AG09309 (cell line): ENCODE measurements at regions not wholly inside any gene's neighbourhood (a gene's known extent, or its start where the extent isn't known, plus 50 kb on each side); places are given as distances from the start of the nearest gene placed in this dataset.

ENCODE experiments used
- DNase-seq: peaks from one replicate; pipeline ENCODE4 v3.0.0-alpha.2; 2010; ENCODE audit warnings: low read depth
- H3K4me3 ChIP-seq: 2 replicates; pipeline ENCODE4 v1.5.1; 2011; ENCODE audit warnings: mild to moderate bottlenecking, low read depth, low read length, moderate library complexity; ENCODE audit not compliant: control insufficient read depth
- TF ChIP-seq, protein P1 (sequence below): IDR thresholded peaks from 2 replicates; pipeline ENCODE4 v1.5.1; 2011; ENCODE audit warnings: mild to moderate bottlenecking, low read depth, low read length, inconsistent platforms; ENCODE audit not compliant: insufficient read depth, control insufficient read depth; ENCODE audit errors: missing control alignments

DNA sequence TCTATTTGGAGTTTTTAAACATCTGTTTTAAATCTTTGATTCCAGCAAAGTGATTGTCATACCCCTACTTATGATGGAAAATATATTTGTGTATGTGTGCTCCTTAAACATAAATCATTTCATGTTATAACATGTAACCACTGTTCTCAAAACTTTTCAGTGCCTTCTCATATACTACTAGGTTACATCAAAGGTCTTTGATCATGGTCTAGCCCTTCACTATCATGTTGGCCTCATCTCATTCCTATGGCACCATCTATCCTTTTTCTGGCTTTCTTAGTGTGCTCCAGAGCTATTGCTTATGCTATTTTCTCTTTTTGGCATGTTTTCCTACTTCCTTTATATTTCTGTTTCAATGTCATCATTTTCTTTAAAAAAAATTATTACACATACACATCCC is 367.9 kb upstream of the SLC39A10 start:
- DNase-seq = no peak
- H3K4me3 ChIP-seq = no peak overlapping the region
- TF ChIP-seq, protein P1, sequence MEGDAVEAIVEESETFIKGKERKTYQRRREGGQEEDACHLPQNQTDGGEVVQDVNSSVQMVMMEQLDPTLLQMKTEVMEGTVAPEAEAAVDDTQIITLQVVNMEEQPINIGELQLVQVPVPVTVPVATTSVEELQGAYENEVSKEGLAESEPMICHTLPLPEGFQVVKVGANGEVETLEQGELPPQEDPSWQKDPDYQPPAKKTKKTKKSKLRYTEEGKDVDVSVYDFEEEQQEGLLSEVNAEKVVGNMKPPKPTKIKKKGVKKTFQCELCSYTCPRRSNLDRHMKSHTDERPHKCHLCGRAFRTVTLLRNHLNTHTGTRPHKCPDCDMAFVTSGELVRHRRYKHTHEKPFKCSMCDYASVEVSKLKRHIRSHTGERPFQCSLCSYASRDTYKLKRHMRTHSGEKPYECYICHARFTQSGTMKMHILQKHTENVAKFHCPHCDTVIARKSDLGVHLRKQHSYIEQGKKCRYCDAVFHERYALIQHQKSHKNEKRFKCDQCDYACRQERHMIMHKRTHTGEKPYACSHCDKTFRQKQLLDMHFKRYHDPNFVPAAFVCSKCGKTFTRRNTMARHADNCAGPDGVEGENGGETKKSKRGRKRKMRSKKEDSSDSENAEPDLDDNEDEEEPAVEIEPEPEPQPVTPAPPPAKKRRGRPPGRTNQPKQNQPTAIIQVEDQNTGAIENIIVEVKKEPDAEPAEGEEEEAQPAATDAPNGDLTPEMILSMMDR = no peak

DNA sequence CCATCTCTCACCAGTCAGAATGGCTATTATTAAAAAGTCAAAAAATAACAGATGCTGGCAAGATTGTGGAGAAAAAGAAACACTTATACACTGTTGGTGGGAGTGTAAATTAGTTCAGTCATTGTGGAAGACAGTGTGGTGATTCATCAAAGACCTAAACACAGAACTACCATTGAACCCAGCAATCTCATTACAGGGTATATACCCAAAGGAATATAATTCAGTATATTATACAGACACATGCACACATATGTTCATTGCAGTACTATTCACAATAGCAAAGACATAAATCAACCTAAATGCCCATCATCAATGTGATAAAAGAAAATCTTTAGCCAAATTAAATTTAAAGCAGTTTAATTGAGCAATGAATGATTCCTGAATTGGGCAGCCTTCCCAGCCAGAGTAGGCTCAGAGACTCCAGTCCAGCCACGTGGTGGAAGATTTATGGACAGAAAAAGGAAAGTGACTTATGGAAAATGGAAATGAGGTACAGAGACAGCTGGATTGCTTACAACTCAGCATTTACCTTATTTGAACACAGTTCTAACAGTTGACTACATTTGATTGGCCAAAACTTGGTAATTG is 377.1 kb upstream of the SLC39A10 start:
- no peak overlapping the region for H3K4me3 ChIP-seq
- DNase-seq = no peak
- TF ChIP-seq, protein P1 = no peak

DNA sequence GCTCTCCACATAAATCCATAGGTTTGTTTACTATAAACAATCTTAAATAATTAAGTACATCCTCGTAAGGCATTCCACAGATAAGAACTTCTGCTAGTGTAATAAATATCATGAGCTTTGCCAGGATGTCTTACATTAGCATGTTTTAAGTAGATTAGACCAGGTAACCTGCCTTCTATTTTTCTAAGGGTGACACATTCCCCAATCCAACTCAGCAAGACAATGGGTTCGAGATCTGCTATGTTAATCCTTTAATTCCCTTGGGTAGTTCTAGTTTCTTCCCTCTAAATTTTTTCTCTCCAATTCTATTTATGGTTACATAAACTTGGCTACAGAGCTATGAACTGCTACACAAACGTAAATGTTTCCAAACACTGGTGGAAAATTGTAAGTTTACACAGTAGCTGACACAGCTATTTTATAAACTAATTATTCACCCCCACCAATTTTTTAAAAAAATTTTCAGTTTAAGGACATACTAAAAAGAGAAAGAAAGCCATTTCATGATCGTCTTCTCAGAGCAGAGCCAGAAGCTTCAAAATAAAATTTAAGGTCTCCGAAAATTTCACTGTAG is 386.5 kb upstream of the SLC39A10 start:
- TF ChIP-seq, protein P1 = no peak
- H3K4me3 ChIP-seq = no peak overlapping the region
- DNase-seq = no peak

DNA sequence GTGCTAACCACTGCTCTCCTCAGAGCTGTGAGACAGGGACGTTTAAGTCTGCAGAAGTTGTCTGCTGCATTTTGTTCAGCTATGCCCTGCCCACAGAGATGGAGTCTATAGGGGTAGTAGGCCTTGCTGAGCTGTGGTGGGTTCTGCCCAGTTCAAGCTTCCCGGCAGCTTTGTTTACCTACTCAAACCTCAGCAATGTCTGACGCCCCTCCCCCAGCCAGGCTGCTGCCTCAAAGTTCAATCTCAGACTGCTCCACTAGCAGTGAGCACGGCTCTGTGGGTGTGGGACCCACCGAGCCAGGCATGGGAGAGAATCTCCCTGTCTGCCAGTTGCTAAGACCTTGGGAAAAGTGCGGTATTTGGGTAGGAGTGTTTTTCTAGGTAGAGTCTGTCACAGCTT is 387.8 kb upstream of the SLC39A10 start:
- no peak for DNase-seq
- TF ChIP-seq, protein P1 = no peak
- H3K4me3 ChIP-seq = no peak overlapping the region

DNA sequence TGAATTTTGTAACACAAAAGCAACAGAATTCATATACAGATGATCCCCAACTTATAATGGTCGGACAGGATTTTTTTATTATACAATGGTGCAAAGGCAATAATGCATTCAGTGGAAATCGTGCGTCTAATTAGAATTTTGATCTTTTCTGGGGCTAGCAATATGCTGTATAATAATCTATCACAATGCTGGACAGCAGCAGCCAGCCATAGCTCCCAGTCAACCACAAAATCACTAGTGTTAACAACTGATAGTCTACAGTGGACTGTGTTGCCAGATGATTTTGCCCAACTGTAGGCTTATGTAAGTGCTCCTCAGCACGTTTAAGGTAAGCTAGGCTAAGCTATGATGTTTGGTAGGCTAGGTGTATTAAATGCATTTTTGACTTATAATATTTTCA is 399.0 kb upstream of the SLC39A10 start:
- no peak for DNase-seq
- TF ChIP-seq, protein P1 = no peak
- no peak overlapping the region for H3K4me3 ChIP-seq

DNA sequence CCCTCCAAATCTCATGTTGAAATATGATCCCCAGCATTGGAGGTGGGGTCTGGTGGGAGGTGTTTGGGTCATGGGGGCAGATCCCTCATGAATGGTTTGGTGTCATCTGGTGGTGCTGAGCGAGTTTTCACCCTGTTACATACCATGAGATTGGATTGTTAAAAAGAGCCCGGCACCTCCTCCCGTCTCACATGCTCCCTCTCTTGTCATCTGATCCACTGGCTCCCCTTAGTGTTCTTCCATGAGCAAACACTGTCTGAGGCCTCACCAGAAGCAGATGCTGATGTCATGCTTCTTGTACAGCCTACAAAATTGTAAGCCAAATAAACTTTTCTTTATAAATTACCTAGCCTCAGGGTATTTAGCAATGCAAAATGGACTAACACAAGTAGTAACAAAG is 405.0 kb upstream of the SLC39A10 start:
- no peak overlapping the region for H3K4me3 ChIP-seq
- TF ChIP-seq, protein P1 = no peak
- DNase-seq = no peak
